ENCODE measurements at regions not wholly inside any gene's neighbourhood (a gene's known extent, or its start where the extent isn't known, plus 50 kb on each side); places are given as distances from the start of the nearest gene placed in this dataset.

GRCh38 chr21:38995071-38995669 is 188.1 kb downstream of the PSMG1 start:
- Histone ChIP-seq H3K9me3 (ENCODE audit: control insufficient read depth in 2 of 3, insufficient read depth in 1 of 3, low read length in 3 of 3) (no peaks in the 10 kb centered on the region), H3K4me3 (ENCODE audit: low read length in 3 of 3) (no peak overlapping the region), H3K27me3 (ENCODE audit: control insufficient read depth, insufficient read depth, low read length) (no peaks in the 10 kb centered on the region), H3K27ac (ENCODE audit: low read depth in 2 of 2, low read length in 2 of 2) (no peak overlapping the region), H3K36me3 (ENCODE audit: control insufficient read depth in 2 of 3, insufficient read depth in 3 of 3, low read length in 3 of 3) (no peaks in the 10 kb centered on the region), H3K9ac (ENCODE audit: low read length in 3 of 3) (no peak overlapping the region), H3K4me1 (ENCODE audit: control insufficient read depth in 2 of 3, insufficient read depth in 2 of 3, low read depth in 1 of 3, low read length in 3 of 3) (peaks cover 2 to 21% (median 12%) of the 10 kb centered on the region in 3 donors)
- TF ChIP-seq, protein P1, sequence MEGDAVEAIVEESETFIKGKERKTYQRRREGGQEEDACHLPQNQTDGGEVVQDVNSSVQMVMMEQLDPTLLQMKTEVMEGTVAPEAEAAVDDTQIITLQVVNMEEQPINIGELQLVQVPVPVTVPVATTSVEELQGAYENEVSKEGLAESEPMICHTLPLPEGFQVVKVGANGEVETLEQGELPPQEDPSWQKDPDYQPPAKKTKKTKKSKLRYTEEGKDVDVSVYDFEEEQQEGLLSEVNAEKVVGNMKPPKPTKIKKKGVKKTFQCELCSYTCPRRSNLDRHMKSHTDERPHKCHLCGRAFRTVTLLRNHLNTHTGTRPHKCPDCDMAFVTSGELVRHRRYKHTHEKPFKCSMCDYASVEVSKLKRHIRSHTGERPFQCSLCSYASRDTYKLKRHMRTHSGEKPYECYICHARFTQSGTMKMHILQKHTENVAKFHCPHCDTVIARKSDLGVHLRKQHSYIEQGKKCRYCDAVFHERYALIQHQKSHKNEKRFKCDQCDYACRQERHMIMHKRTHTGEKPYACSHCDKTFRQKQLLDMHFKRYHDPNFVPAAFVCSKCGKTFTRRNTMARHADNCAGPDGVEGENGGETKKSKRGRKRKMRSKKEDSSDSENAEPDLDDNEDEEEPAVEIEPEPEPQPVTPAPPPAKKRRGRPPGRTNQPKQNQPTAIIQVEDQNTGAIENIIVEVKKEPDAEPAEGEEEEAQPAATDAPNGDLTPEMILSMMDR (IDR thresholded peaks at IDR 0.05; ENCODE audit: borderline replicate concordance, extremely low read depth, insufficient read depth), result no peak
- intact Hi-C loops (cut with DNase I), result loop anchor here (10.0 kb wide), 1 partner anchor 60 kb away; no protein-coding TSS in a partner anchor
- FAIRE-seq, result no peak
- peak in 1 of 5 donors; percentile 32 for DNase-seq

- Histone ChIP-seq H3K4me1 (ENCODE audit: control insufficient read depth in 2 of 3, insufficient read depth in 2 of 3, low read depth in 1 of 3, low read length in 3 of 3) (peaks cover 8 to 27% (median 17%) of the 10 kb centered on the region in 3 donors), H3K9ac (ENCODE audit: low read length in 3 of 3) (no peak overlapping the region), H3K9me3 (ENCODE audit: control insufficient read depth in 2 of 3, insufficient read depth in 1 of 3, low read length in 3 of 3) (no peaks in the 10 kb centered on the region), H3K4me3 (ENCODE audit: low read length in 3 of 3) (no peak overlapping the region), H3K36me3 (ENCODE audit: control insufficient read depth in 2 of 3, insufficient read depth in 3 of 3, low read length in 3 of 3) (no peaks in the 10 kb centered on the region), H3K27me3 (ENCODE audit: control insufficient read depth, insufficient read depth, low read length) (no peaks in the 10 kb centered on the region), H3K27ac (ENCODE audit: low read depth in 2 of 2, low read length in 2 of 2) (peak overlapping the region; percentile 29 to 55)
- TF ChIP-seq, protein P1 (IDR thresholded peaks at IDR 0.05; ENCODE audit: borderline replicate concordance, extremely low read depth, insufficient read depth), result no peak
- FAIRE-seq, result no peak
- DNase-seq, result peak in 1 of 5 donors; percentile 69
- intact Hi-C loops (cut with DNase I), result loop anchor here (10.0 kb wide), 1 partner anchor 59 kb away; no protein-coding TSS in a partner anchor
These were observed 188.3 kb downstream of the ETS2 start for GRCh38 chr21:38994042-38994441.

DNA sequence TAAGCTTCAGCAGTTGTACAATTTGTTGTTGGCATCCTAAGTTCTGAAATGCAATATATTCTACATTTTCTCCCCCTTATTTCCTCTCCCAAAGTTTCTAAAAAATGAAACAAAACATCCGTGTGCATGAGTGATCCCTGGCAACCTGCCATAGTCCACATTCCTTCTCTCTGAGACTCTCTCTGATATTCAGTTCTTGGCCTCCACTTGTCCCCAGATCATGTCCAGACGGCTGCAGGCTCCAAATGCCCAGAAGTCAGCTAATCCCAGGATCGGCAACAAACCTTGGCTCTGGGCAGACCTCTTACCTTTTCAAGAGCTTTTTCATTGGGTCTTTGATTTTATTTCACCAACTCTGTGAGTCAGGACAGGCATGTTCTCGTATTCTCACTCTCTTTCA is 187.8 kb downstream of the ETS2 start:
- no peaks in the 10 kb centered on the region for H3K36me3 ChIP-seq (ENCODE audit: control insufficient read depth in 2 of 3, insufficient read depth in 3 of 3, low read length in 3 of 3)
- peak overlapping the region; percentile 29 to 55 for H3K27ac ChIP-seq (ENCODE audit: low read depth in 2 of 2, low read length in 2 of 2)
- intact Hi-C loops (cut with DNase I), result loop anchor here (10.0 kb wide), 1 partner anchor 59 kb away; no protein-coding TSS in a partner anchor
- H3K27me3 ChIP-seq (ENCODE audit: control insufficient read depth, insufficient read depth, low read length), result no peaks in the 10 kb centered on the region
- DNase-seq (peak in 4 of 5 donors; percentile 71 to 90 (median 76)), FAIRE-seq (peak; percentile 71)
- TF ChIP-seq, protein P1 (IDR thresholded peaks at IDR 0.05; ENCODE audit: borderline replicate concordance, extremely low read depth, insufficient read depth), result no peak
- no peak overlapping the region for H3K9ac ChIP-seq (ENCODE audit: low read length in 3 of 3)
- H3K4me1 ChIP-seq (ENCODE audit: control insufficient read depth in 2 of 3, insufficient read depth in 2 of 3, low read depth in 1 of 3, low read length in 3 of 3), result peaks cover 11 to 30% (median 17%) of the 10 kb centered on the region in 3 donors
- no peaks in the 10 kb centered on the region for H3K9me3 ChIP-seq (ENCODE audit: control insufficient read depth in 2 of 3, insufficient read depth in 1 of 3, low read length in 3 of 3)
- H3K4me3 ChIP-seq (ENCODE audit: low read length in 3 of 3), result peak overlapping the region in 1 of 3 donors; percentile 4

Measured in kidney (tissue), 13 donors.